HG03432 (cell line): ENCODE measurements at regions not wholly inside any gene's neighbourhood (a gene's known extent, or its start where the extent isn't known, plus 50 kb on each side); places are given as distances from the start of the nearest gene placed in this dataset.

Experiments used
- ATAC-seq: cut with Tn5 transposase; IDR thresholded peaks from one replicate; pipeline ENCODE4 v1.9.1; 2021; ENCODE audit warnings: mild to moderate bottlenecking, moderate library complexity; ENCODE audit not compliant: unreplicated experiment

GRCh38 chr13:64962404-64962803 lies 2267.7 kb downstream of the PCDH9 start:
- no peak for ATAC-seq

GRCh38 chr13:64959276-64959675 lies 2270.9 kb downstream of the PCDH9 start:
- ATAC-seq, result no peak

GRCh38 chr13:64958106-64958505 lies 2272.0 kb downstream of the PCDH9 start:
- no peak for ATAC-seq

GRCh38 chr13:64938660-64939059 lies 2291.5 kb downstream of the PCDH9 start:
- no peak for ATAC-seq

GRCh38 chr13:64937302-64937701 lies 2292.8 kb downstream of the PCDH9 start:
- no peak for ATAC-seq

- no peak for ATAC-seq
Measured at GRCh38 chr13:64936879-64937278, 2293.3 kb downstream of the PCDH9 start.

GRCh38 chr13:64935441-64935840 lies 2294.7 kb downstream of the PCDH9 start:
- ATAC-seq, result no peak

- no peak for ATAC-seq
Measured at GRCh38 chr13:64934569-64935362, 2295.4 kb downstream of the PCDH9 start.

GRCh38 chr13:64930636-64931035 lies 2299.5 kb downstream of the PCDH9 start:
- peak; percentile 46 for ATAC-seq

- ATAC-seq, result peak; percentile 94
Measured at GRCh38 chr13:64928696-64929499, 2301.2 kb downstream of the PCDH9 start.

- ATAC-seq, result no peak
Measured at GRCh38 chr13:64925727-64926126, 2304.4 kb downstream of the PCDH9 start.

- ATAC-seq, result no peak
Measured at GRCh38 chr13:64925284-64925683, 2304.9 kb downstream of the PCDH9 start.

GRCh38 chr13:64924401-64924800 lies 2305.7 kb downstream of the PCDH9 start:
- no peak for ATAC-seq

- no peak for ATAC-seq
Measured at GRCh38 chr13:64917566-64917965, 2312.6 kb downstream of the PCDH9 start.

GRCh38 chr13:64912141-64912540 lies 2318.0 kb downstream of the PCDH9 start:
- ATAC-seq, result no peak

- no peak for ATAC-seq
Measured at GRCh38 chr13:64910096-64910495, 2320.0 kb downstream of the PCDH9 start.

GRCh38 chr13:64909184-64909583 lies 2321.0 kb downstream of the PCDH9 start:
- ATAC-seq, result no peak

GRCh38 chr13:64900039-64900438 lies 2330.1 kb downstream of the PCDH9 start:
- ATAC-seq, result no peak

- ATAC-seq, result no peak
Measured at GRCh38 chr13:64884976-64885375, 2345.2 kb downstream of the PCDH9 start.

GRCh38 chr13:64877176-64877575 lies 2353.0 kb downstream of the PCDH9 start:
- no peak for ATAC-seq

GRCh38 chr13:64871742-64872141 lies 2358.4 kb downstream of the PCDH9 start:
- no peak for ATAC-seq

- no peak for ATAC-seq
Measured at GRCh38 chr13:64869539-64869938, 2360.6 kb downstream of the PCDH9 start.
